ENCODE measurements at regions not wholly inside any gene's neighbourhood (a gene's known extent, or its start where the extent isn't known, plus 50 kb on each side); places are given as distances from the start of the nearest gene placed in this dataset.
A peak's percentile ranks its signal among the peaks of the same experiment; 100 is the strongest.
"Not testable (repeated sequence)": the region's sequence is repeated elsewhere in the genome, so short reads cannot be mapped to it uniquely, and the experiment has no call there.

DNA sequence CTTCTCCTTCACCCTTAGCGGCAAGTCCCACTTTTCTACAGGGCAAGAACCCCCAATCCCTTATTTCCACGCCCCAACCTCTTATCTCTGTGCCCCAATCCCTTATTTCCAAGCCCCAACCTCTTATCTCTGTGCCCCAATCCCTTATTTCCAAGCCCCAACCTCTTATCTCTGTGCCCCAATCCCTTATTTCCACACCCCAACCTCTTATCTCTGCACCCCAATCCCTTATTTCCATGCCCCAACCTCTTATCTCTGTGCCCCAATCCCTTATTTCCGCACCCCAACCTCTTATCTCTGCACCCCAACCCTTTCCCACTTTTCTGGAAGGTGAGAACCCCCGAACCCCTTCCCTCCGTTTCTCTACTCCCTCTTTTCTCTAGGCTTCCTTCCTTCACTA, 116.1 kb upstream of the GJE1 start:
- DNase-seq (ENCODE audit: low read depth): not testable (repeated sequence)

- not testable (repeated sequence) for DNase-seq (ENCODE audit: low read depth)
Measured at GRCh38 chr6:142015463-142015862, 117.3 kb upstream of the GJE1 start.

GRCh38 chr6:142015011-142015410, 117.7 kb upstream of the GJE1 start:
- DNase-seq (ENCODE audit: low read depth): no peak

DNA sequence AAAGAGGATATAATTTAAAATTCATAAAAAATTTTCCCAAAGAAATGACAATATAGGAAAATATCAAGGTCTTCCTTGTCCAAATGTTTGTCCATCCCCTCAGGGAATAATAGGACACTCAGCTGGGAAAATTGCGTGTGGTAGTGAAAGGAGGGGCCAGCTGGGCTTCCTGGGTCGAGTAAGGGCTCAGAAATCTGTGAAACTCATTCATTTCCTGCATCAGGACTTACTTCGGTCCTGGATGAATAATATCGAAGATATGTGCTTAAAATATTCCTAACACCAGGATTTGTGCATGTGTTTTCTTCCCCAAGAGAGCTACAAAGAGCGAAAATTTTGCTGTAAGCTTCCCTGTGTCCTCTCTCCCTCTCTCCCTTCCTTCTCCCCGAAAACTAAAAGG, 118.2 kb upstream of the GJE1 start:
- no peak for DNase-seq (ENCODE audit: low read depth)

DNA sequence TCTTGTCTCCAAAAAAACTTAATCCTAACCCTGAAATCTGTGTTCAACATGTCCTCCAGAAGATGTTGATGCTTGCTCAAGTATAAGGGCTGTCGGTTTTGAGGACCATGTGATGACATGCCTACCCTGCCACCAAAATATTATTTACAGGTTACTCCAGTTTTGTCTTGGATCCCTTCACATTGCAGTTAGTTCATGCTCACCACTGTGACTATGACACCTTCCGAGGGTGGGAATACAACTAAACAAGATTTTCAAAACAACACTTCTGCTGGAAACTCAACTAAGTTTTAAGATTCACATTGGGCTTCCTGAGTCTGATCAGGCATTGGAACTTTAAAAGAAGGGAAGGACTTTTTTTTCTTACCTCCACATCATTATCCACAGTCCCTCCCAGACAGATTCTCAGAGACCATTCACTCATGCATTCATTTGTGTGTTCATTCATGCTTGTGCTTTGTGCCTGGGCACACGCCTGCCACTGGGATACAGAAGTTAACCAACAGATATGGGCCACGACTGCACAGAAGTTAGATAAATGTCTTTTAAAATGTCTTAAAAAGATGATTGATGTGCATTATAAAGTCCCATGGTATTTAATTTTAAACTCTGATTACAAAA, 118.7 kb upstream of the GJE1 start:
- no peak for DNase-seq (ENCODE audit: low read depth)

- no peak for DNase-seq (ENCODE audit: low read depth)
Measured at GRCh38 chr6:142013287-142013686, 119.4 kb upstream of the GJE1 start.

DNA sequence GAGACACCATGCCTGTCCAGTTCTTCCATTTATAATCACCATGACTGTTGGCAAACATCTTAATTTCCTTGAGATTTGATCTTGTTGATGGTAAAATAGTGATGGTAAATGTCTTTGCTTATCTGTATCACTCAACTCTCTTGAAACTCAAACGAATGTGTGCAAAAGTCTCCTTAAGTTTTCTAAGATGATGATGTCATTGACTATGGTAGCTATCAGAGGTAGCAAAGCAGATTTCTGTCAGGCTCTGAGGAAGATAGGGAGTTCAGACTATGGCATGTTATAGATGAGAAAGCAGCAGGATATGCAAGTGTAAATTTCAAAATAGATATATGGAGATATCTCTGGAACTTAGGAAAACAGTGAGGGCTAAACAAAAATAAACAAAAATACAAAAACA, 121.0 kb upstream of the GJE1 start:
- DNase-seq (ENCODE audit: low read depth): no peak

DNA sequence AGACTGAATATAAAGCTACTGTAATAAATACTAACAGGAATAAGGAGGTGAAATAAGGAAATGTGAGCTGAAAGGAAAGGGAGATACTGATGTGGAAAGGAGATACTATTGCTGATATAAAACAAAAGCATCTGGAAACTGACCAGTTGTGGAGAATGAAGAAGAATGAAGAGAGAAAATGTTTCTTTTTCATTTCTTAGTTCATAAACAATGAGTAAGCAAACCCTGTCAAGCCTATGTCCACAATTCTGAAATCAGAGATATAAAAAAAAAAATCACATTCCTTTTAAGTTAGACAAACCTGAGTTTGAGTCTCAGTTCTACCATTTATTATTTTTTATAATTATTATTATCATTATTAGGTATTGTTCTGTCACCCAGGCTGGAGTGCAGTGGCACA, 121.6 kb upstream of the GJE1 start:
- no peak for DNase-seq (ENCODE audit: low read depth)

GRCh38 chr6:142009647-142010046, 123.1 kb upstream of the GJE1 start:
- DNase-seq (ENCODE audit: low read depth): no peak

DNA sequence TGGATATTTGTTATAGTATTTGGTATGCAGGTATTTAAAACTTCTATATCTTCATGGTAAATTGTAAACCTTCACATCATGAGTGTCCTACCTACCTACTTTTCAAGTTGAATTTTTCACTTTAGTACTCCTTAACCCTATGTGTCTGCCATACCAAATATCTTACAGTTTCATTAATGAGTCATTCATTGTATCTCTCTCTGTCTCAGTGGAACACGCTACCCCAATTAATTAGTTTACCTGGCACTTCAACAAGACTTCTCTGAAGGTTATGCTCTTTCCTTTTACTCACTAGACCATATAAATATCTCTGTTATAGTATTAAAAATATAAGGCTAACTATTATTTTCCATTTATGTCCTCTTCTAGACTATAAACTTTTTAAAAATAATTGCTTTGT, 123.9 kb upstream of the GJE1 start:
- DNase-seq (ENCODE audit: low read depth): no peak

- no peak for DNase-seq (ENCODE audit: low read depth)
Measured at GRCh38 chr6:142008016-142008735, 124.5 kb upstream of the GJE1 start.

- no peak for DNase-seq (ENCODE audit: low read depth)
Measured at GRCh38 chr6:142005021-142005420, 127.7 kb upstream of the GJE1 start.

DNA sequence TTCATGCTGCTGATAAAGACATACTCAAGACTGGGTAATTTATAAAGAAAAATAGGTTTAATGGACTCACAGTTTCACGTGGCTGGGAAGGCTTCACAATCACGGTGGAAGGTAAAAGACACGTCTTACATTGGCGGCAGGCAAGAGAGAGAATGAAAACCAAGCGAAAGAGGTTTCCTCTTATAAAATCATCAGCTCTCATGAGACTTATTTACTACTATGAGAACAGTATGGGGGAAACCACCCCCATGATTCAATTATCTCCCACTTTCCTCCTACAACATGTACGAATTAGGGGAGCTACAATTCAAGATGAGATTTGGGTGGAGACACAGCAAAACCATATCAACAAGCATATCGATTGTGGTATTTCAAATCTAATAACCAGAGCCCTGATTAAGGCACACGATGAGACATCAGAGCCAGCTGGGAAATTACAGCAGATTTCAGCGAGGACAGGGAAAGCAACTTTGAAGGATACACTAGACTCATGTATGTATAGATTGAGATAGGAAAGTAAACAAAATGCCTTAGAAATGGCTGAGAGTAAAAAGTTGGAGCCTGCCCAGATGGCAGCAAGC, 129.8 kb upstream of the GJE1 start:
- DNase-seq (ENCODE audit: low read depth): no peak

DNA sequence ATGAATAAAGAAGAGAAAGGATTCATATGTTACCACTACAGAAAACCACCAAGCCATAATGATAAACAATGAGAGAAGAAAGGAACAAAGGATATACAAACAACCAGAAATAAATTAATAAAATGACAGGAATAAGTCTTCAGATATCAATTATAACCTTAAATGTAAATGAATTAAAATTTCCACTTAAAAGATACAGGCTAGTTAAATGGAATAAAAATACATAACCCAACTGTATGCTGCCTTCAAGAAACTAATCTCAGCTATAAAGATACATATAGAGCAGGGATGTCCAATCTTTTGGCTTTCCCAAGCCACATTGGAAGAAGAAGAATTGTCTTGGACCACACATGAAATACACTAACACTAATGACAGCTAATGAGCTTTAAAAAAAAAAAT, 135.9 kb upstream of the GJE1 start:
- no peak for DNase-seq (ENCODE audit: low read depth)

DNA sequence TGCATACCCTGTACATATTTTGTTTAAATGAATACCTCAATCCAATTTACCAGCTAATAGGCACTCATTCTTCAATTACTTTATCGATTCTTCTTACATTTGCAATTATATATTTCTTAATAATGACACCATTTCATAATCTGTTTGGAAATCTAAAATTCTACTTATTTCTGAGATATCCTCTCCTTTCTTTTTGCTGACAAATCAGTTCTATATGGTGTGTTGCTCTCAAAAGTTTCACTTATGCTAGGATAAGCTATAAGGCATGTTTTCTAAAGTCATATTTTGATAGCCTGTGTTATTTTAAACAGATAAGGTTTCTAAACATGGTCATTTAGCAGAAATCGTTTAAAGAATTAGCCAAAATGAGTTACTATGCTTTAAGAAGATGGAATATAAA, 140.6 kb upstream of the GJE1 start:
- DNase-seq (ENCODE audit: low read depth): no peak

- no peak for DNase-seq (ENCODE audit: low read depth)
Measured at GRCh38 chr6:141990840-141991239, 141.9 kb upstream of the GJE1 start.

DNA sequence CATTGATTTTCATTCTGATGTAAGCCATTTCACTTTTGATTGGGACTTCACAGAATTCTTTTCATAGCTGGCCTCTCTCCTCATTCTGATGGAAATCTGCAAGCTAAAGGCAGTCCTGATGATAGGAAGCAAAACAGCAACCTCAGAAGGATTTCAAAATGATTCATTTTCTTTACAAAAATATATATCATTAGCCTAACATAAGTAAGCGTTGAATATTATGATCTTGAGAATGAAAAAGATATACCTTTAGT, 143.1 kb upstream of the GJE1 start:
- no peak for DNase-seq (ENCODE audit: low read depth)

- peak; percentile 3 for DNase-seq (ENCODE audit: low read depth)
Measured at GRCh38 chr6:141988954-141989705, 143.6 kb upstream of the GJE1 start.

GRCh38 chr6:141988327-141988726, 144.4 kb upstream of the GJE1 start:
- no peak for DNase-seq (ENCODE audit: low read depth)

- no peak for DNase-seq (ENCODE audit: low read depth)
Measured at GRCh38 chr6:141986457-141986856, 146.3 kb upstream of the GJE1 start.

DNA sequence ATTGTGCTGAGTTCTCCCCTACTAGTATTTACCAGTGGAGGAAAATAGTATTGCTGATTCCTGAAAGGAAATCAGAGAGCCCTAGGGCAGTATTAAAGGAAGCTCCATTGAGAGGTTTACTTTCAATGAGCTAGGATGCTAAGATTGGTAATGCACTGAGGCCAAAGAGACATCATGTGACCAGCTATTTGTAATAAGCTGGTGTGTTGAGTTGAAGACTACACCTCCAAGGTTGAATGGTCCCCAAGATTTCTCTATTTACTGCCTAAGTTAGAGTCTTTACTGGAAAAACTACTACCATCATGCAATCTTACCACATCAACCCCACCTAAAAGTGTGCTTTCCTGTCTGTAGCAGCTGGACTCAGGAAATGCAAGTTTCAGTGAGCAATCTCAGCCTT, 151.5 kb upstream of the GJE1 start:
- DNase-seq (ENCODE audit: low read depth): no peak

- no peak for DNase-seq (ENCODE audit: low read depth)
Measured at GRCh38 chr6:141977782-141978181, 154.9 kb upstream of the GJE1 start.

DNA sequence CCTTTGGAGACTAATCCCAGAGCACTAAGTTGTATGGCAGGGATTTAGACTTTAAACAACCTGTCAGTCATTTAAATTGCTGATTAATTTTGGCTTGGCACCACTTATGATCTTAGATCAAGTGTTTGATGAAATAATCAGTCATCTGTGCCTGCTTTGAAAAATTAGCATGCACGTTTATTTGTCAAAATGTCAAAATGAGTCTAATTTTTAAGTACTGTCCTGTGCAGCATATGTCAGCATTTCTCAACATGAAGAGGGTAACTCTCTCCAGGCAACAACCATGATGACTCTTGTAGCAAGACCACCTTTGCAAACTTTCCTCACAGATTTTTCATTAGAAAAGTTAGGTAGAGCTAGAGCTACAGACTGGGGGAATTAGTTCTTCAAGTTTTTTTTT, 155.7 kb upstream of the GJE1 start:
- DNase-seq (ENCODE audit: low read depth): no peak
